Vagina (tissue), 2 donors: ENCODE measurements at regions not wholly inside any gene's neighbourhood (a gene's known extent, or its start where the extent isn't known, plus 50 kb on each side); places are given as distances from the start of the nearest gene placed in this dataset.

Experiments
- POLR2A ChIP-seq, 2 donors: fragments of 450-650 bp; IDR thresholded peaks; one replicate each; pipeline ENCODE4 v1.6.1; 2017; ENCODE audit warnings: antibody characterized with exemption in 2 of 2, mild to moderate bottlenecking in 2 of 2, moderate library complexity in 2 of 2
- POLR2AphosphoS5 ChIP-seq, 2 donors: sonication (generic); formaldehyde crosslinking; IDR thresholded peaks; one replicate each; pipeline ENCODE4 v1.9.0; 2017; ENCODE audit warnings: antibody characterized with exemption in 2 of 2, mild to moderate bottlenecking in 2 of 2, low read depth in 1 of 2; ENCODE audit not compliant: insufficient read depth in 1 of 2
- TF ChIP-seq, protein P1 (sequence below), 3 experiments: fragments of 450-650 bp in 2 of 3; fragments of 200-600 bp in 1 of 3; sonication (generic) in 1 of 3; IDR thresholded peaks; one replicate each; pipeline ENCODE4 v1.5.1; 2017 to 2019; ENCODE audit warnings: antibody characterized with exemption in 3 of 3, mild to moderate bottlenecking in 2 of 3, moderate library complexity in 2 of 3

DNA sequence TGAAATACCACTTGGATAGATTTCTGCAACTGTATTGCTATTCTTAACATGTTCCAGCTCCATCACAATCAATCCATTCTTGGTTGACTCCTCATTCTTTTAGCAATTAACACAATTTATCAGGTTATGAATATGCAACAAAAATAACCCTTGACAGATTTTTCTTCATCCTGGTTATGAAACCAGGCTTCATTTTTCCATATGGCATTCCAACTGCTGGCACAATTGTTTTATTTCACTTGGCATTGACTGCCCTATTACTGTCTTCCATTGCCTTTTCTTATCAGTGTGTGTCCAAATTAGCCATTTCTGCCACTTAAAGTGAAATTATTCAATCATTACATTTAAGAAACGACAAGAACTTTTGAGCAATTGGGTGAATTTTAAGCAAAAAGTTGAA is 388.8 kb upstream of the EPHA5 start:
- TF ChIP-seq, protein P1, sequence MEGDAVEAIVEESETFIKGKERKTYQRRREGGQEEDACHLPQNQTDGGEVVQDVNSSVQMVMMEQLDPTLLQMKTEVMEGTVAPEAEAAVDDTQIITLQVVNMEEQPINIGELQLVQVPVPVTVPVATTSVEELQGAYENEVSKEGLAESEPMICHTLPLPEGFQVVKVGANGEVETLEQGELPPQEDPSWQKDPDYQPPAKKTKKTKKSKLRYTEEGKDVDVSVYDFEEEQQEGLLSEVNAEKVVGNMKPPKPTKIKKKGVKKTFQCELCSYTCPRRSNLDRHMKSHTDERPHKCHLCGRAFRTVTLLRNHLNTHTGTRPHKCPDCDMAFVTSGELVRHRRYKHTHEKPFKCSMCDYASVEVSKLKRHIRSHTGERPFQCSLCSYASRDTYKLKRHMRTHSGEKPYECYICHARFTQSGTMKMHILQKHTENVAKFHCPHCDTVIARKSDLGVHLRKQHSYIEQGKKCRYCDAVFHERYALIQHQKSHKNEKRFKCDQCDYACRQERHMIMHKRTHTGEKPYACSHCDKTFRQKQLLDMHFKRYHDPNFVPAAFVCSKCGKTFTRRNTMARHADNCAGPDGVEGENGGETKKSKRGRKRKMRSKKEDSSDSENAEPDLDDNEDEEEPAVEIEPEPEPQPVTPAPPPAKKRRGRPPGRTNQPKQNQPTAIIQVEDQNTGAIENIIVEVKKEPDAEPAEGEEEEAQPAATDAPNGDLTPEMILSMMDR (IDR thresholded peaks at IDR 0.05) = no peak
- no peak for TF ChIP-seq POLR2A (IDR thresholded peaks at IDR 0.05)
- TF ChIP-seq POLR2AphosphoS5 (IDR thresholded peaks at IDR 0.05; ENCODE audit: insufficient read depth in 1 of 2, low read depth in 1 of 2) = no peak
